A673 (cell line): ENCODE measurements at regions not wholly inside any gene's neighbourhood (a gene's known extent, or its start where the extent isn't known, plus 50 kb on each side); places are given as distances from the start of the nearest gene placed in this dataset.

Experiments used
- EZH2 ChIP-seq: fragments of 200-600 bp; sonication (generic); IDR thresholded peaks from 2 replicates; pipeline ENCODE4 v1.6.1; 2017; ENCODE audit warnings: borderline replicate concordance, low read depth, mild to moderate bottlenecking, mixed read lengths, antibody characterized with exemption, low read length; ENCODE audit not compliant: poor library complexity, severe bottlenecking
- TF ChIP-seq, protein P1 (sequence below): fragments of 300-800, 200-600 bp; sonication (generic); conservative IDR thresholded peaks from 2 replicates; pipeline ENCODE4 v1.5.1; 2017; ENCODE audit warnings: low read depth, mild to moderate bottlenecking, antibody characterized with exemption, low read length, moderate library complexity, mixed read lengths

DNA sequence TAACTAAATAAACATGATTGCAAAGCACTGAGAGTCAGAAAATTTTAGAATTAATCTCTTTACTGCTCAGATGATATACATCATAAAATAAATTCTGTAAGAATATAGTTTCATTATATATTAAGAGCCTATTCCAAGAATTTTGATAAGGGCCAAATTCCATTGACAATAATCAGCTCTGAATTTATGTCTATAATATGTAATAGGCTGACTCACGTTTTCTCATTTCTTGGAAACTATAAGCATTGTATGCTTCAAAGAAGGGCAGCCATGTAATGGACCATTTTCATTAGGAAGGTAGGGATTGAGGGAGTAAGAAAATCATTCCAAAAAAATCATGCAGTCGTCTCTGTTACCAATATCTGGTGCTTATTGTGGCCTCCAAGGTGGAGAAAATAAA lies 315.9 kb downstream of the ZIC4 start:
- TF ChIP-seq, protein P1, sequence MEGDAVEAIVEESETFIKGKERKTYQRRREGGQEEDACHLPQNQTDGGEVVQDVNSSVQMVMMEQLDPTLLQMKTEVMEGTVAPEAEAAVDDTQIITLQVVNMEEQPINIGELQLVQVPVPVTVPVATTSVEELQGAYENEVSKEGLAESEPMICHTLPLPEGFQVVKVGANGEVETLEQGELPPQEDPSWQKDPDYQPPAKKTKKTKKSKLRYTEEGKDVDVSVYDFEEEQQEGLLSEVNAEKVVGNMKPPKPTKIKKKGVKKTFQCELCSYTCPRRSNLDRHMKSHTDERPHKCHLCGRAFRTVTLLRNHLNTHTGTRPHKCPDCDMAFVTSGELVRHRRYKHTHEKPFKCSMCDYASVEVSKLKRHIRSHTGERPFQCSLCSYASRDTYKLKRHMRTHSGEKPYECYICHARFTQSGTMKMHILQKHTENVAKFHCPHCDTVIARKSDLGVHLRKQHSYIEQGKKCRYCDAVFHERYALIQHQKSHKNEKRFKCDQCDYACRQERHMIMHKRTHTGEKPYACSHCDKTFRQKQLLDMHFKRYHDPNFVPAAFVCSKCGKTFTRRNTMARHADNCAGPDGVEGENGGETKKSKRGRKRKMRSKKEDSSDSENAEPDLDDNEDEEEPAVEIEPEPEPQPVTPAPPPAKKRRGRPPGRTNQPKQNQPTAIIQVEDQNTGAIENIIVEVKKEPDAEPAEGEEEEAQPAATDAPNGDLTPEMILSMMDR: no peak
- TF ChIP-seq EZH2: no peak
